HG03135 (cell line): ENCODE measurements at regions not wholly inside any gene's neighbourhood (a gene's known extent, or its start where the extent isn't known, plus 50 kb on each side); places are given as distances from the start of the nearest gene placed in this dataset.
"Not testable (repeated sequence)": the region's sequence is repeated elsewhere in the genome, so short reads cannot be mapped to it uniquely, and the experiment has no call there.

Experiments
- ATAC-seq: cut with Tn5 transposase; IDR thresholded peaks from one replicate; pipeline ENCODE4 v1.9.1; 2021; ENCODE audit warnings: mild to moderate bottlenecking, moderate library complexity; ENCODE audit not compliant: unreplicated experiment

DNA sequence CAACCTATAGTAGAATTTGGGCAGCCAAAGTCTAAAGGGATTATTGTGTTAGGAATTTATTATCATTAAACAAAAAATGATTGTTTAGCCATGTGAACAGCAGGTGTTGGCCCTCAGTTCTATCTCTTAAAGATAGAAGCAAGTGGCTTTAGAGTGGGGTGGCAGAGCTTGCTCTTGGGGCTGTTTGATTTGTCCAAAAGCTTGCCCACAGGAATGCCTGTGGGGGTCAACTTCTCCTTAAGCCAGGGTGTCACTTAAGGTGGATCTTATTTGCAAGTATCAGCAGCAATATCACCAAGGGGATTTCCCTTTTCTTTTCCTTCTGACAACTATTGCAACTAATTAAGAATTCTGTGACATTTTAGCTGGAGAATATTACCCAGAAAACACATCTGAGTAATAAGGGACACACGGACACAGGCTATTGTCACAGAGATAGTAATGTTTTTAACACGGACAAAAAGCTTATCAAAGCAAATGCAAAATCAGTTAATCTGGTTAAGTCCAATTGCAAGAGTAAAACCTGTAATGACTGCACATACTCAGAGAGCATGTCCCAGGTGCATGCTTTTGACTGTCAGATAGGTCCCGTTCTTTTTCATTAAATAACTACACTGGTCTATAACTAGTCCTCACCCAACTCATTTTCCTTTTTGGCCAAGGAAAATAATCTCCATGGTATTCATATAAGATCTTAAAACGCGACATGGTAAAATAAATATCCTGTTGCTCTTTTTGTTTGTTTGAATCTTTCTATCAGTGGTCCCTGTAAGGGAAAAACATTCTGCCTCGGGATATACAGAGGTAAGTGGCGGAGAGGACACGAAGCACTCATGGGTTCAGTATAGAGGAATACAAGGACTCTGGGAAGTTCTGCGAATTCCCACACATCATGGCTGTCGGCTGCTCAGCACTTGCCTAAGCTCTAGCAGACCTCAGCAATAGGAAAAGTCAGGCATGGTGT is 172.1 kb upstream of the RFC3 start:
- ATAC-seq = no peak

GRCh38 chr13:33649212-33649878 is 168.6 kb upstream of the RFC3 start:
- ATAC-seq = no peak

- ATAC-seq = no peak
Measured at GRCh38 chr13:33651766-33652165, 166.2 kb upstream of the RFC3 start.

- ATAC-seq = no peak
Measured at GRCh38 chr13:33657274-33657673, 160.7 kb upstream of the RFC3 start.

DNA sequence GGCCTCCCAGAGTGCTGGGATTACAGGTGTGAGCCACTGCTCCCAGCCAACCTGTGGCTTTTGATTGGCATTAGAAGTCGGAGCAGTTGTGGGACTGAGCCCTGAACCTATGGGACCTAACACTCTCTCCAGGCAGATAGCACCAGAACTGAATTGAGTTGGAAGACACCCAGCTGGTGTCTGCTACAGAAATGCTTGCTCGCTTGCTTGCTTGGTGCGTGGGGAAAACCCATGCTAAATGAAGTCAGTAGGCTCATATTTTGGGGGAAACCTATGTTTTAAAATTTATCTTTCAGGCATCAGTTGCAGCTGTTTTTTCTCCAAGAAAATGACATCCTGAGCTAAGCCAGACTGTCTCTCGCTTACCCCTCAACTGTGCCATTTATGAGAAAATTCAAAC is 158.5 kb upstream of the RFC3 start:
- no peak for ATAC-seq

GRCh38 chr13:33659894-33660293 is 158.1 kb upstream of the RFC3 start:
- ATAC-seq = no peak

DNA sequence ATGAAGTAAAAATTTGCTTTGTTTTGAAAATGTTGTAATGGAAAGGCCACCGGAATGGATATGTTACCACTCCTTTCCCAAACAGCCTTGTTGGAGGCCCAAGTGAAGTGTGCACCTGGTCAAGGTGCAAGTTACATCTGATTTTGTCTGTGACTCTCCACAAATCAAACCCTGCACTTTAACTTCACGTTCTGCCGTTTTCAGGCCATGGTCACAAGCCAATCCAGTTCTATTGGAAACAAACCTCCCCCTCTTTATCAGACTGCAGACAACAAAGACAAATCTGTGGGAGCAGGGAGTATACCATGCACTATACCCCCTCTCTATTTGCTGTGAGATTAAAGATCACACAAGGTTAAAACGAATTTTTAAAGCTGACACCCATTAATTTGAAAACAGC is 155.6 kb upstream of the RFC3 start:
- no peak for ATAC-seq

DNA sequence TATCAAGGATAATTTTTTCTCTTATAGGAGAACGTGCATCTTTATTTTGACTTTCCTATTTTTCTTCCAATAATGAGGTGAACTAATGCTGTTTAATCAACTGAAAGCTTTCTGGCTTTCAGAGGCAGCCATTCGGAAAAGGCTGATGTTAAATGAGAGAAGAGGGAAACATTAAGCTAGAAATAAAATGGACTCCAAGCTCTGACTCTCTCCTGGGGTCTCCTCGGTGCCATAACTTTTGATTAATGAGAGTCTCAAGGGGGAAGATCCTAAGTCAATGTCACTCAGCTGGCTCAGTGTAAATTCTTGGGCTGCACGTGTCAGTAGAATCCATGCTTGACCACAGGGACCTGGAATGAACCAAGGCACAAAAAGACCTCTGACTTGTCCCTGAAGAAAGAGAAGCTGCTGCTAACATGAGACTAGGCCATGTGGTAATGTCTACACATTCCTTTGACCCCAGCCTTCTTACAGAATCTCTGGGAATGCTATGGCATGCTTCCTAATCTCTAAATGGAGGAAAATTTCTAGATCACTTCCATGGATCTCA is 152.2 kb upstream of the RFC3 start:
- ATAC-seq = no peak

- no peak for ATAC-seq
Measured at GRCh38 chr13:33671560-33671959, 146.4 kb upstream of the RFC3 start.

GRCh38 chr13:33672022-33672421 is 145.9 kb upstream of the RFC3 start:
- not testable (repeated sequence) for ATAC-seq

DNA sequence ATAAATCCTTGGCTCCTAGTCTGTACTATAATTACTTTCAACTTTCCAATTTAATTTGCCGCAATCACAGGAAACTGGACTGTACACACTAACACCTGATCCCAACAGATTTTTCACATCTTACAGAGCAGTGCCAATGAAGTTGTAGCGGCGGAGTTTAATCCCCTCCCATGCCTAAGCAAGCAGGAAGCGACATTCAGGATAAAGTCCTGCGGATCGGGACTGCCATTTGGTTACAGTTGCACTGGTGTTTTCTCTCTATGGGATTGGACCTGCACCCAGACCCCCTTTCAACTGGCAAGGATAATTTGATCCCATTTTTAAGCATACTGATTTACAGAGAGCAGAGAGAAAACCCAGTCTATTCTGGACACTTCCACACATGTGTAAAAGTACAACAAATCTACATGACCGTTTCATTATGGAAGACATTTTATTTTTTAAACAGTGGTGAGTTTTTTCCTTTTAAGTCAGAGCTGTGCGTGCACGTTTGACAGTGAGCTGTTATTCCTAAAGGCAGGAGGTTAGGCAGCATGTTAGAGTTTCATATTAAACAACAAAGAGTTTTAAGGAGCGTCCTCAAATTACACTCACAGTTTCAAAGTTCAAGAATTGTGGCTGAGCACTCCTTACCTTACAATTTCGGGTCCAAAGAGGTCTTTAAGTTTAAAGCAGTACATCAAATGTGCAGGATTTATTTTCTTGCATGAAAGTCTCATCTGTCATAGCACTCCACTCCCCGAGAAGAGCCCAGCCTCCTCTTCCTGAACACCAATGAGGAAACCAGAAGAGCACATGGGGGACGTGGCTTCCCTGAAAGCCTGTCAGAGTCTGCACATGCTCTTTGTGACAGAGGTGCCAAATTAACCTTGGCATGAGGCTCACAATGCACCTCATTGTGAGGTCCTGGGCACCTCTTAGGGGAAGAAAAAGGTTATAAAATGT is 141.6 kb upstream of the RFC3 start:
- ATAC-seq = no peak

GRCh38 chr13:33677215-33677614 is 140.7 kb upstream of the RFC3 start:
- ATAC-seq = no peak

GRCh38 chr13:33678084-33678483 is 139.9 kb upstream of the RFC3 start:
- ATAC-seq = no peak

DNA sequence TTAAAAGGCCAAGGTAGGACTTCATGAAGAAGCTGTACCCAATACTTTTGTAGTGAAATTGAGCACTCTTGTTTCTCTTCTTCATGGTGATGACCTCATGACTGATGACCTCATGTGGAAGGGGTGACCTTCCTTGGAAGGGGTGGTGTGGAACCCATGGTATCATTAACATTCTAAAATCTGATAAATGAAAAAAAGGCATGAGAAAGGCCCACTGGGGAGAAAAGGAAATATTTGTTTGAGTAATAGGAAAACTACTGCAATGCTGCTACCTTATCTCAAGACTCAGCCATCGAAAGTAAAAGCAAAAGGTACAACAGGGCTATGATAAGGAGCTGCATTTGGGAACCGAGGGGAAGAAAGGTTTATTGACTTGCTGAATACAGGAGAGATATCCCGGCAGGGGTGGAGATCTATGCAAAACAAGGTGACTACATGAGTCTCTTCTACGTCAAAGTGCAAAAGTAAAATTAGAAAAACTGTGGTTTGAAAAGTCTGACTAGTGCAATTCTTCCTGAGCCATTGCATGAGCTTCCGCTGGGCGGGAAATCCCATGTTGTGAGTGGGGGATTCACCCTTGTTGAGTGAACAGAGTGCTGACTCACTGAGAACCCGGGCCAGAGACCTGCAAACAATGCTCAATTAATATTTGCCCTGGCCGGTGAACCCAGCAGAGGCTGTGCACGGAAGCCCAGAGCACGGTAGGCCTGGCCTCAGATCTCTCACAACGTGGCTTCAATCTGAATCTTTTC is 138.9 kb upstream of the RFC3 start:
- peak; percentile 91 for ATAC-seq

DNA sequence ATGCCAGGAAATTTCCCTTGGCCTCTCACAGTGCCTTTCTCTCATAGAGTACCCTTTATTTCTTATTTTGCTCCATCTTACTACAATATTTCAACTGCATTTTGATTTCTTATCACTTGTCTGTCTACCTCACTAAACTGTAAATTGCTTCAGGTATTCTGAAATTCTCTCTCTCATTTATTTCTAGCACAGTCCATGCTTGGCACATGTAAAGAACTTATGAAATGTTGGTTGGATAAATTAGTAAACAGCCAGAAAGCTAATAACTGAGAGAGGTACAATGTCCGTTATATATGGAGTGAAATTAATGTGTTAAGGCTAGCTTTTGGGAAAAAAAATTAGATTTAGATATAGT is 138.3 kb upstream of the RFC3 start:
- no peak for ATAC-seq

- no peak for ATAC-seq
Measured at GRCh38 chr13:33682020-33682564, 135.9 kb upstream of the RFC3 start.

GRCh38 chr13:33682646-33683045 is 135.3 kb upstream of the RFC3 start:
- ATAC-seq = not testable (repeated sequence)

GRCh38 chr13:33683376-33683775 is 134.6 kb upstream of the RFC3 start:
- no peak for ATAC-seq

DNA sequence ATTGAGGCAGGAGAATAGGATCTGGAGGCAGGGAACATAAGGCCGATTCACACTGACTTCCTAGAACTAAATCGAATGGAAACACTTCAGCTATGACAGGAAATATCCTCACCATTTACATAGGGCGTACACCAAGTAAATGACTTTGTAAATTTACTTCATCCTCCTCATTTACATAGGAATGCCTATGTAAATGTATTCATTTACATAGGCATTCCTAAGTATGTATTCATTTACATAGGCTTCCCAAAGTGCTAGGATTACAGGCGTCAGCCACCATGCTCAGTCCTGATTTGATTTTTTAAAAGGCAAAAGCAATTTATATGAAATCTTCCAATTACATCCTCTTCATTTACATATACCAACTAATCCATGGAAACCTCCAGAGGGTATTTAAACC is 133.1 kb upstream of the RFC3 start:
- ATAC-seq = no peak
